ENCODE measurements at regions not wholly inside any gene's neighbourhood (a gene's known extent, or its start where the extent isn't known, plus 50 kb on each side); places are given as distances from the start of the nearest gene placed in this dataset.
"Not testable (repeated sequence)": the region's sequence is repeated elsewhere in the genome, so short reads cannot be mapped to it uniquely, and the experiment has no call there.

DNA sequence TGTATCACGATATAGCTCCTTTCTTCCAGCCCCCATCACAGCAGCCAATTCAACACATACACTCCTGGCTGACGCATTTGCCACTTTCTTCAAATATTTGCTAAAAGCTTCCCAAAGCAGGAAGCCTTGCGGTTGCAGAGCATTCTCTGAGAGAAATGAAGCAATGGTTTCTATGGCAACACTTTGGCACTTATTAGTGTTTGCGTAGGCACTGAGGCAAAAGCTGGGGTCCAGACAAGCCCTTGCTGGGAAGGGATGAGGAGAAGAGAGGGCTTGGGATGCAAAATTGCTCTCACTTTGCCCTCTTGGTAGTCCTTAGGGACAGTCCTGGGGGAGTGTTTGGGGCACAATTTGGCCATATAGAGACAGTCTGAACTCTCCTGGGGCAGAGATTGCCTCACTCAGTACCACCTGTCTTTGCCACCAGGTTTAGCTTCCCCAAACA, 55.0 kb upstream of the PAK3 start:
- no peak for TF ChIP-seq POLR2A (IDR thresholded peaks at IDR 0.05; ENCODE audit: low read depth, low read length)
- FAIRE-seq: no peak
- DNase-seq (ENCODE audit: insufficient read length, low spot score): peak; percentile 2

DNA sequence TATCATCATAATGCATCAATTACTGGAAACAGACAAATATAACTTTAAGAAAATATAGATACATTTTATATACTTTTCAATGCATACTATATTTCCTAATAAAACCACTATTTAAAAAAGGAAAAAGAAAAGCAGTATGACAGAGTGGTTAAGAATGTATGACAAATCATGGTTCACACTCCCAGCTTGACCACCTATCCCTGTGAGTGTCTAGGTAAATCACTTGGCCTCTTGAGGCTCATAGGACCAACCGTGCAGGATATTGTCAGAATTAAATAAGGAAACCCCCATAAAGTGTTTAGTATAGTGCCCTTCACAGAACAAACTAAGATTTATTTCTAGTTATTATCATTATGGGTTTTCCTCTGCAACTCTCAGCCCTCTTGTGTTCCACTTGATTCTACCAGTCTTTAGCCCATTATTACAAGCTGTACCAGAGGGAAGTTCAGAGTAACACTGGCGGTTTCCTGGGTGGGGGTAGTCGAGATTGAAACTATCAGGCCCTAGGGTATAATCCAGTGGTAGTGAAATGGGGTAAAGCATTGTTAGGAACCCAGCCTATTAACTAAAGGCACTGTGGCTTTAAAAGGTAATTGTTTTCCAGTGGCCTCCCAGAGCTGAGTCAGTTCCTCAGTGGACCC, 55.5 kb upstream of the PAK3 start:
- FAIRE-seq (no peak), DNase-seq (ENCODE audit: insufficient read length, low spot score) (no peak)
- TF ChIP-seq POLR2A (IDR thresholded peaks at IDR 0.05; ENCODE audit: low read depth, low read length): no peak

DNA sequence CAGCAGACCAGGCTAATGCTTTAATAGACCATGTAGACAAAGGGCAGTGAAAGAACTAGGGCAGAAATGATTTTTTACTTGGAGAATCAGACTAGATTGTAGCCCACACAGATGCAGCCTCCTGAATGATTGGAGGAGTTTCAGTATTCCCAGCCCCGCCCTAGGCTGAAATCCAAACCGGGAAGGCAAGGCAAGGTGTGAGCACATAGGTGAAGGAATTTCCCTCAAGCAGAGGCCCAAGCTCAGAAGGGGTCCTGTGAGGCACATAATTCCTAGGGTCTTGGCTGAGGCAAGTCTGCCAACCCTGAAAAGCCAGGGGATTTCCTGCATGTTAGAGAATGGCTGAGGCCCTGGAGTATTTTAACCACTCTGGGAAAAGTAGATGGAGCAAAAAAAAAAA, 56.4 kb upstream of the PAK3 start:
- no peak for FAIRE-seq

GRCh38 chrX:111035991-111036390, 60.0 kb upstream of the PAK3 start:
- no peak for TF ChIP-seq POLR2A (IDR thresholded peaks at IDR 0.05; ENCODE audit: low read depth, low read length)
- DNase-seq (ENCODE audit: insufficient read length, low spot score) (no peak), FAIRE-seq (no peak)

More for the DNA sequence above, 56.4 kb upstream of the PAK3 start:
- no peak for DNase-seq (ENCODE audit: insufficient read length, low spot score)
- no peak for TF ChIP-seq POLR2A (IDR thresholded peaks at IDR 0.05; ENCODE audit: low read depth, low read length)

DNA sequence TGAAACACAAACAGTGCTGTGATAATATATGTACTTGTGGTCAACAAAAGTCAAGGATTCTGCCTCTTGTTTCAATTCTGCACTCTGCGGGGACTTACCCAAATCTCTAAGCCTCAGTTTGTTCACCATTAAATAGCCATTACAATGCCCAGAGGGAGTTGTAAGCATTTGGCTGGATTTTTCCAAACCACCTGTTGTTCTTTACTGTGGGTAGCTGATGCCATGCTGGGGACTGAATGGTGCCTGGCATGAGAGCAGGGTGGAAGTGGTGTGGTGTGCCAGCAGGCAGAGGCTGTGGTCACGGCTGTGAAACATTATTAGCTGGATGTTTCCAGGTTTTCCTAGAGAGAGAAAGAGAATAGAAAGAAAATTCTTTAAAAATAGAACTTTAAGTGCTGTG, 60.7 kb upstream of the PAK3 start:
- no peak for FAIRE-seq

DNA sequence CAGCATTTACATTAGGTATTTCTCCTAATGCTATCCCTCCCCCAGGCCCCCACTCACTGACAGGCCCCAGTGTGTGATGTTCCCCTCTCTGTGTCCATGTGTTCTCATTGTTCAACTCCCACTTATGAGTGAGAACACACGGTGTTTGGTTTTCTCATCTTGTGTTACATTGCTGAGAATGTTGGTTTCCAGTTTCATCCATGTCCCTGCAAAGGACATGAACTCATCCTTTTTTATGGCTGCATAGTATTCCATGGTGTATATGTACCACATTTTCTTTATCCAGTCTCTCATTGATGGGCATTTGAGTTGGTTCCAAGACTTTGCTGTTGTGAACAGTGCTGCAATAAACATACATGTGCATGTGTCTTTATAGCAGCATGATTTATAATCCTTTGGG, 73.0 kb upstream of the PAK3 start:
- not testable (repeated sequence) for DNase-seq (ENCODE audit: insufficient read length, low spot score); FAIRE-seq

More for the DNA sequence above, 60.7 kb upstream of the PAK3 start:
- TF ChIP-seq POLR2A (IDR thresholded peaks at IDR 0.05; ENCODE audit: low read depth, low read length): no peak
- DNase-seq (ENCODE audit: insufficient read length, low spot score): no peak

- TF ChIP-seq POLR2A (IDR thresholded peaks at IDR 0.05; ENCODE audit: low read depth, low read length): no peak
- no peak for FAIRE-seq
- DNase-seq (ENCODE audit: insufficient read length, low spot score): no peak
Measured at GRCh38 chrX:111020283-111020682, 75.7 kb upstream of the PAK3 start.

DNA sequence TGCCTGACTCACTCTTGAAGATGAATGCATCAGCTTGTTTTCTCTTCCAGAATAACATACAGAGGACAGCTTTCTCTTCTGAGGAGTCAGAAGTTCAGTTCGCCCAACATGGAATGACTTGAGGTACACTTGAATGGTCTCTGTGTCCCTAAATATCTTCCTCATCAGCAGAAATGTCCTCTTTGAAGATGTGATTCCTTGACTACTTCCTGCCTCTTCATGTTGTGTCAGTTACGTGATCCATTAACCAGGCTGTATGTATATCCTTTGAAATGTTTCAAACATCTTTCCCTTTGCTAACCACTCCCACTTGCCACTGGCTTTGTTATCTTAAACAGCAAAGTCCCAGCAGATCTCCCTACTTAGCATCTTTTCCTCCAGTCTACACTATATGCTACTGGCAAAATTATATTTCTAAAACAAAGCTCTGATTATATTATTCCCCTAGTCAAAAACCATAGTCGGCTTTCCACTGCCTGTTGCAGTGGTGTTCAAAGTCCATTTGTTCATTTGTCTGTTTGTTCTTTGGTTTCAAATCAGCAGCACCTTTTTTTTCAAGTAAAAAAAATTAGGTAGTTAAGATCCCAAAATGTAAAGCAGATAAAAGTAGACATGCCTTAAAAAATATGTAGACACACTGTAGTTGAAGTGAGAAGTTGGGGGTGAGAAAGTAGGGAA, 82.1 kb upstream of the PAK3 start:
- DNase-seq (ENCODE audit: insufficient read length, low spot score) (no peak), FAIRE-seq (no peak)
- no peak for TF ChIP-seq POLR2A (IDR thresholded peaks at IDR 0.05; ENCODE audit: low read depth, low read length)

DNA sequence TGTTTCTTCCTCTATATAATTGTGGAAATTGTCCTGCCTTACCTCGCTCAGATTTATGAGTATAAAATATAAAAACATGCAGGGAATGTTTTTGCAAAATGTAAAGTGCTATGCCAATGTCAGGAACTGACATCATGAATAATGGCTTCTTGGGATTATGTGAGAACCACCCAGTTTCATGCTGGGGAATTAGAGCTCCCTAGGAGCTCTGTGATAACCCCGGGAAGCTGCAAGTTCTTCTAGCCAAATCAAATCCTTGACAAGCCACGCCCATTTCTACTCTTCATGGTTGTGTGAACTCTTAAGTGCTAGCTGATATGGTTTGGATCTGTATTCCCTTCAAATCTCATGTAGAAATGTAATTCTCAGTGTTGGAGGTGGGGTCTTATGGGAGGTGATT, 85.9 kb upstream of the PAK3 start:
- no peak for TF ChIP-seq POLR2A (IDR thresholded peaks at IDR 0.05; ENCODE audit: low read depth, low read length)
- FAIRE-seq: no peak
- DNase-seq (ENCODE audit: insufficient read length, low spot score): no peak

DNA sequence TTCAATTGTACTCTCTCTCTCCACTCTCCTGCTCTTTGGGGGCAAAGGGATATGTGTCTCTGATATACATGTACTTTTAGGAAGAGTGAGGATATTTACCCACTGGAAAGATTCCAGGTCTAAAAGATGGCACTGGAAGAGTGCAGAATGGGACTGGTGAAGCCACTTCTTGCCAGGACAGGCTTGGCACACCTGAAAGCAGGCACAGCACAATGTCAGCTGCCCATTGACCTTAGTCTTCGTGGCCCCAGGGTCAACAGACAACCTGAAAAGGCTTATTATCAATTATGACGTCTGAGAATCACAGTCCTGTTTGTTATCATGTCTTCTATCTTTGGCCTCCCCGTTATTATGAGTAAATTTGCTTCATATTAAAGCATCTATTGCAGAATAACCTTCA, 86.7 kb upstream of the PAK3 start:
- no peak for DNase-seq (ENCODE audit: insufficient read length, low spot score)
- no peak for TF ChIP-seq POLR2A (IDR thresholded peaks at IDR 0.05; ENCODE audit: low read depth, low read length)
- no peak for FAIRE-seq

- FAIRE-seq: no peak
- no peak for DNase-seq (ENCODE audit: insufficient read length, low spot score)
- TF ChIP-seq POLR2A (IDR thresholded peaks at IDR 0.05; ENCODE audit: low read depth, low read length): no peak
Measured at GRCh38 chrX:111008126-111008525, 87.9 kb upstream of the PAK3 start.

- no peak for TF ChIP-seq POLR2A (IDR thresholded peaks at IDR 0.05; ENCODE audit: low read depth, low read length)
- no peak for FAIRE-seq
- no peak for DNase-seq (ENCODE audit: insufficient read length, low spot score)
Measured at GRCh38 chrX:111007238-111007637, 88.8 kb upstream of the PAK3 start.

- DNase-seq (ENCODE audit: insufficient read length, low spot score) (no peak), FAIRE-seq (no peak)
- TF ChIP-seq POLR2A (IDR thresholded peaks at IDR 0.05; ENCODE audit: low read depth, low read length): no peak
Measured at GRCh38 chrX:111006116-111006515, 89.9 kb upstream of the PAK3 start.

DNA sequence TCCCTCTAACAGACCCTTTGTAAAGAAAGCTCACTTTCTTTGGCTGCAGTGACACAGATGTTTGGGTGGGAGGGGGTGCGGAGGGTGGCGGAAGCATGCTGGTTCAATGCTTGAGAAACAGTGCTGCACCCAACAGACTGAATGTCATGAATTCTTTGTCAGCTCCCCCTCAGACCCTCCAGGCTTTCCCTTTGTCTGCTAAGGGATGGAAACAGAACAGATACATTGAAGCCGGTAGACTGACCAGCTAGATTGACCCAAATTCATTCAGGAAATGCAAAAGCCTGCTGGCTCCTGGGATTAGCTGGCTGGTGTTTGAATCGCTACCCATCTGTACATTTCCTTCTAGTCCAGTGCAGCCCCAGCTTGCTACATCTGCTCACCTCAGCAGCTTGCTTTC, 90.8 kb upstream of the PAK3 start:
- FAIRE-seq (no peak), DNase-seq (ENCODE audit: insufficient read length, low spot score) (no peak)
- TF ChIP-seq POLR2A (IDR thresholded peaks at IDR 0.05; ENCODE audit: low read depth, low read length): no peak

- DNase-seq (ENCODE audit: insufficient read length, low spot score) (no peak), FAIRE-seq (no peak)
- TF ChIP-seq POLR2A (IDR thresholded peaks at IDR 0.05; ENCODE audit: low read depth, low read length): no peak
Measured at GRCh38 chrX:111003118-111003517, 92.9 kb upstream of the PAK3 start.
